PC-3 (cell line): ENCODE measurements at regions not wholly inside any gene's neighbourhood (a gene's known extent, or its start where the extent isn't known, plus 50 kb on each side); places are given as distances from the start of the nearest gene placed in this dataset.

Experiments used
- ATAC-seq: fragments of 200-7000 bp; cut with Tn5 transposase; 2 replicates; pipeline ENCODE4 v1.9.1; 2020; ENCODE audit warnings: mild to moderate bottlenecking, moderate library complexity
- BruUV-seq: library from RNA; stranded (reverse); fragments of 400-500 nt; replicated peaks from 2 replicates; lab custom pipeline; 2021; lab: Mats Ljungman, UMichigan
- CTCF ChIA-PET: fragments of 300-600 bp; sonication (Branson Sonifier 250); formaldehyde crosslinking; loops from one replicate; lab custom pipeline; 2022; ENCODE audit warnings: antibody characterized with exemption; lab: Charles Lee
- POLR2A ChIA-PET: fragments of 300-600 bp; sonication (Branson Sonifier 250); formaldehyde crosslinking; loops from one replicate; lab custom pipeline; 2022; ENCODE audit warnings: antibody characterized with exemption; ENCODE audit not compliant: unreplicated experiment; lab: Charles Lee
- DNase-seq: peaks from one replicate; pipeline ENCODE4 v3.0.0-alpha.2; 2015
- H2AFZ ChIP-seq: fragments of 300-600 bp; sonication (generic); 2 replicates; pipeline ENCODE4 v1.6.0; 2016; ENCODE audit warnings: antibody characterized with exemption, low read length
- H3F3A ChIP-seq: fragments of 300-600 bp; sonication (generic); one replicate; pipeline ENCODE4 v1.6.0; 2017; ENCODE audit warnings: antibody characterized with exemption, low read length, control low read depth, mild to moderate bottlenecking; ENCODE audit not compliant: unreplicated experiment
- H3K27ac ChIP-seq: fragments of 300-600 bp; sonication (generic); 2 replicates; pipeline ENCODE4 v1.5.1; 2016; ENCODE audit warnings: mild to moderate bottlenecking, low read length
- H3K27me3 ChIP-seq: fragments of 300-600 bp; sonication (generic); 2 replicates; pipeline ENCODE4 v1.6.1; 2016; ENCODE audit warnings: low read length, mixed read lengths
- H3K36me3 ChIP-seq: fragments of 300-600 bp; sonication (generic); 2 replicates; pipeline ENCODE4 v1.6.1; 2016; ENCODE audit warnings: low read depth, mixed run types, low read length, mixed read lengths
- H3K4me1 ChIP-seq: fragments of 300-600 bp; sonication (generic); 2 replicates; pipeline ENCODE4 v1.5.1; 2016; ENCODE audit warnings: low read length; ENCODE audit not compliant: insufficient read depth
- H3K4me2 ChIP-seq: fragments of 300-600 bp; sonication (generic); 2 replicates; pipeline ENCODE4 v1.6.0; 2016; ENCODE audit warnings: low read length
- H3K4me3 ChIP-seq: fragments of 300-600 bp; sonication (generic); 2 replicates; pipeline ENCODE4 v1.5.1; 2016; ENCODE audit warnings: mild to moderate bottlenecking, low read length, mixed read lengths
- H3K79me2 ChIP-seq: fragments of 300-600 bp; sonication (generic); 2 replicates; pipeline ENCODE4 v1.6.1; 2017; ENCODE audit warnings: low read length, mixed read lengths
- H3K9ac ChIP-seq: fragments of 300-600 bp; sonication (generic); 2 replicates; pipeline ENCODE4 v1.6.0; 2016; ENCODE audit warnings: mild to moderate bottlenecking, low read length
- H3K9me2 ChIP-seq: fragments of 300-600 bp; sonication (generic); replicated peaks from 2 replicates; pipeline ENCODE4 v1.6.1; 2016; ENCODE audit warnings: mixed run types, low read length, mixed read lengths
- H3K9me3 ChIP-seq: fragments of 300-600 bp; sonication (generic); 2 replicates; pipeline ENCODE4 v1.6.1; 2016; ENCODE audit warnings: low read length, mixed read lengths
- H4K20me1 ChIP-seq: fragments of 300-600 bp; sonication (generic); 2 replicates; pipeline ENCODE4 v1.6.1; 2016; ENCODE audit warnings: low read length, mixed read lengths
- CTCF ChIP-seq: fragments of 300-600 bp; sonication (generic); conservative IDR thresholded peaks from 2 replicates; pipeline ENCODE4 v1.5.1; 2017; ENCODE audit warnings: antibody characterized with exemption, low read depth, mild to moderate bottlenecking, low read length
- EZH2 ChIP-seq: fragments of 300-600 bp; sonication (generic); IDR thresholded peaks from one replicate; pipeline ENCODE4 v1.6.1; 2017; ENCODE audit warnings: antibody characterized with exemption, mild to moderate bottlenecking, low read length; ENCODE audit not compliant: unreplicated experiment
- EZH2phosphoT487 ChIP-seq: fragments of 300-600 bp; sonication (generic); IDR thresholded peaks from 2 replicates; pipeline ENCODE4 v1.6.1; 2018; ENCODE audit warnings: mild to moderate bottlenecking, antibody characterized with exemption, low read length, borderline replicate concordance
- intact Hi-C: fragments of 100-400 bp; cut with micrococcal nuclease; formaldehyde crosslinking; loops from 2 replicates; pipeline ENCODE4 v1.9.0; 2023

GRCh38 chr9:73680831-73681230 is 529.2 kb downstream of the ANXA1 start:
- ChIA-PET CTCF (no interaction called here), POLR2A (no interaction called here)
- H3K9me2 ChIP-seq: no peaks in the 10 kb centered on the region
- ATAC-seq: no peak
- H3K9ac ChIP-seq: no peak overlapping the region
- no peak overlapping the region for H3K27ac ChIP-seq
- no peak for DNase-seq
- TF ChIP-seq CTCF (no peak), EZH2 (no peak), EZH2phosphoT487 (no peak)
- no peaks in the 10 kb centered on the region for H3F3A ChIP-seq
- H3K79me2 ChIP-seq: no peaks in the 10 kb centered on the region
- BruUV-seq: no TSS peak
- H2AFZ ChIP-seq: no peak overlapping the region
- no peaks in the 10 kb centered on the region for H3K27me3 ChIP-seq
- H3K4me3 ChIP-seq: no peak overlapping the region
- H3K4me1 ChIP-seq: peaks cover 6% of the 10 kb centered on the region; the same call in 1 of the 2 replicates
- intact Hi-C loops: loop anchor here (5.0 to 10.0 kb wide), 3 partner anchors 694 to 966 kb away; no protein-coding TSS in a partner anchor
- H4K20me1 ChIP-seq: no peaks in the 10 kb centered on the region
- no peak overlapping the region for H3K4me2 ChIP-seq
- H3K9me3 ChIP-seq: no peaks in the 10 kb centered on the region
- no peaks in the 10 kb centered on the region for H3K36me3 ChIP-seq

DNA sequence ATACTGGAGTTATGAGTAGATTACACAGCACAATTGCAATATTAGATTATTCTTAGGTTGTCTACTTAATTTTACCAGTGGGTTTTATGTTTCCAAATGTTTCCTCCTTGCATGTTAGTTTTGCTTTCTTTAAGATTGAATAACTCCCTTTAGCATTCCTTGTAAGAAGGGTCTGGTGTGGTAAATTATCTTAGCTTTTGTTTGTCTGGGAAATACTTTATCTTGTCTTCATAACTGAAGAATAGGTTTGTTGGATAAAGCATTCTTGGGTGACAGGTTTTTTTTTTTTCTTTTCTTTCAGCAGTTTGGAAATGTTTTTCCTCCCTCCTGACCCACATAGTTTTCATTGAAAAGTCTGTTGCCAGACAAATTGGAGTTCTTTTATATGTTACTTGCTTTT is 531.1 kb downstream of the ANXA1 start:
- no peaks in the 10 kb centered on the region for H3K79me2 ChIP-seq
- H4K20me1 ChIP-seq: no peaks in the 10 kb centered on the region
- H3K36me3 ChIP-seq: no peaks in the 10 kb centered on the region
- ChIA-PET POLR2A (no interaction called here), CTCF (no interaction called here)
- no peaks in the 10 kb centered on the region for H3K9me3 ChIP-seq
- TF ChIP-seq CTCF (no peak), EZH2 (no peak), EZH2phosphoT487 (no peak)
- H3F3A ChIP-seq: no peaks in the 10 kb centered on the region
- H3K9me2 ChIP-seq: no peaks in the 10 kb centered on the region
- no peak overlapping the region for H3K4me3 ChIP-seq
- peaks cover 6% of the 10 kb centered on the region; the same call in 1 of the 2 replicates for H3K4me1 ChIP-seq
- DNase-seq (no peak), ATAC-seq (no peak)
- no peak overlapping the region for H3K27ac ChIP-seq
- no peak overlapping the region for H2AFZ ChIP-seq
- no peaks in the 10 kb centered on the region for H3K27me3 ChIP-seq
- BruUV-seq: no TSS peak
- intact Hi-C loops: loop anchor here (5.0 to 10.0 kb wide), 3 partner anchors 692 to 965 kb away; no protein-coding TSS in a partner anchor
- no peak overlapping the region for H3K9ac ChIP-seq
- H3K4me2 ChIP-seq: no peak overlapping the region

DNA sequence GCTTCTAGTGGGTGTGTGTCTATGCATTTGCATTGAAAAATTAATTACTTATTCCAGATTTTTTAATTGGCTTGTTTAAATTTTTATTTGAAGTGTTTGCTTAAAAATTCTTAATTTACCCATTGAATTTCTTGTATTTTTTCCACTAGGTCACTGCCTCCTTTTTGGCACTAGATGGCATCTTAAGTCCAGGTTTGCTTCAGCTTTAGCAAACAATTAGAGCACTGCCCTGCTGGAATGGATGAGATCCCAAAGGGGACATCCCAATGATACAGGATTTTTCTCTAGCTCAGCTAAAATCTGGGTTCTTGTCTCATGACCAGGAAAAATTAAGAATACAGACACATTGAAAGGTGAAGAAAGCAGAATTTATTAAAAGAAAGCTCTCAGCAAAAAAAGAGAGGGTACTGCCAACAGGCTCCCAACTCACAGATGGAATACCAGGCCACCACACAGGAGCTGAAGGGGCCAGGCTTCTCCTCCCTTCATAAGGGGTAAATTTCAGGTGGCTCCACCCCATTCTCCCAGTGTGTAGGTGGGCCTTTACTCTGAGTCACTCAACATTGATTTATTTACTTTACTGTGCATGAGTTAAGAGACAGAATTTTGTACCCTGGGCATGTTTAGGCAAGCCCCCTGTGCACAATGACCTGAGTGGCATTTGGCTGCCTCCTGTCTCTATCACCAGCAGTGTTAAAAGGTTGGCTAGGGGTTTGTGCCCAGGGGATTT is 532.4 kb downstream of the ANXA1 start:
- no TSS peak for BruUV-seq
- H3K36me3 ChIP-seq: no peaks in the 10 kb centered on the region
- POLR2A ChIA-PET: no interaction called here
- peak overlapping the region; percentile 48 for H3K4me2 ChIP-seq
- CTCF ChIA-PET: interaction anchor here (0.5 kb wide), 1 partner anchor 953 kb away, joined by 3 read pairs; no protein-coding TSS in a partner anchor
- H3K9me3 ChIP-seq: no peaks in the 10 kb centered on the region
- H2AFZ ChIP-seq: no peak overlapping the region
- H4K20me1 ChIP-seq: no peaks in the 10 kb centered on the region
- H3K27me3 ChIP-seq: no peaks in the 10 kb centered on the region
- TF ChIP-seq EZH2: no peak
- TF ChIP-seq CTCF: peak; percentile 72
- TF ChIP-seq EZH2phosphoT487: no peak
- no peaks in the 10 kb centered on the region for H3K9me2 ChIP-seq
- H3K9ac ChIP-seq: no peak overlapping the region
- peaks cover 6% of the 10 kb centered on the region; the same call in 1 of the 2 replicates for H3K4me1 ChIP-seq
- ATAC-seq (0 out of 2 replicates have a peak, but pooled peaks have one; percentile 38), DNase-seq (peak; percentile 53)
- H3F3A ChIP-seq: no peaks in the 10 kb centered on the region
- intact Hi-C loops: loop anchor here (5.0 to 10.0 kb wide), 3 partner anchors 691 to 963 kb away; no protein-coding TSS in a partner anchor
- H3K27ac ChIP-seq: peak overlapping the region; percentile 68
- no peaks in the 10 kb centered on the region for H3K79me2 ChIP-seq
- H3K4me3 ChIP-seq: no peak overlapping the region
